ENCODE measurements at regions not wholly inside any gene's neighbourhood (a gene's known extent, or its start where the extent isn't known, plus 50 kb on each side); places are given as distances from the start of the nearest gene placed in this dataset.

GRCh38 chr4:75235359-75235951 is 278.7 kb downstream of the RCHY1 start:
- Histone ChIP-seq H3K36me3 (no peaks in the 10 kb centered on the region), H3K4me1 (no peaks in the 10 kb centered on the region), H3K4me3 (no peak overlapping the region), H3K9me3 (no peaks in the 10 kb centered on the region), H3K27ac (no peak overlapping the region), H3K27me3 (no peaks in the 10 kb centered on the region)
- intact Hi-C loops (cut with DNase I) = no loop called here
- no peak for TF ChIP-seq CTCF (IDR thresholded peaks at IDR 0.05)
- ATAC-seq = no peak
- no peak for DNase-seq

DNA sequence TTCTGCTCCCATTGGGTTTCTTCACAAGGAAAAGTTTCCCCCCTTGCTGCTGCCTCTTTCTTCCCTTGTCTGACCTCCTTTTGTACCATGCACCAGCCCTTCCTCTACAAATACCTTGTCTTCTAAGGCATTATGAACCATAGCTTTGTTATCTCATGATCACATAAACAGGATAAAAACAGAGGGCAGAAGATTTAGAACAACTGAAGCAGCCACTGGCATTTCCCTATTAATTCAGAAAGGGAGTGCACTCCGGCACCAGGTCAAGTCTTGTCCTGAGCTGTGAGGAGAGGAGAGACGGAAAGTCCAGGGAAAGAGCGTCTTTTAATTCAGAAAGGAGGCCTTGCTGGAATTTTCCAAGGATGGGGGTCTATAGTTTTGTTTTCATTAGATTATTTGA is 281.7 kb downstream of the RCHY1 start:
- no peaks in the 10 kb centered on the region for H3K4me1 ChIP-seq
- H3K4me3 ChIP-seq = no peak overlapping the region
- no peaks in the 10 kb centered on the region for H3K36me3 ChIP-seq
- no peaks in the 10 kb centered on the region for H3K27me3 ChIP-seq
- ATAC-seq = no peak
- intact Hi-C loops (cut with DNase I) = no loop called here
- no peak overlapping the region for H3K27ac ChIP-seq
- DNase-seq = no peak
- TF ChIP-seq CTCF (IDR thresholded peaks at IDR 0.05) = no peak
- H3K9me3 ChIP-seq = no peaks in the 10 kb centered on the region

DNA sequence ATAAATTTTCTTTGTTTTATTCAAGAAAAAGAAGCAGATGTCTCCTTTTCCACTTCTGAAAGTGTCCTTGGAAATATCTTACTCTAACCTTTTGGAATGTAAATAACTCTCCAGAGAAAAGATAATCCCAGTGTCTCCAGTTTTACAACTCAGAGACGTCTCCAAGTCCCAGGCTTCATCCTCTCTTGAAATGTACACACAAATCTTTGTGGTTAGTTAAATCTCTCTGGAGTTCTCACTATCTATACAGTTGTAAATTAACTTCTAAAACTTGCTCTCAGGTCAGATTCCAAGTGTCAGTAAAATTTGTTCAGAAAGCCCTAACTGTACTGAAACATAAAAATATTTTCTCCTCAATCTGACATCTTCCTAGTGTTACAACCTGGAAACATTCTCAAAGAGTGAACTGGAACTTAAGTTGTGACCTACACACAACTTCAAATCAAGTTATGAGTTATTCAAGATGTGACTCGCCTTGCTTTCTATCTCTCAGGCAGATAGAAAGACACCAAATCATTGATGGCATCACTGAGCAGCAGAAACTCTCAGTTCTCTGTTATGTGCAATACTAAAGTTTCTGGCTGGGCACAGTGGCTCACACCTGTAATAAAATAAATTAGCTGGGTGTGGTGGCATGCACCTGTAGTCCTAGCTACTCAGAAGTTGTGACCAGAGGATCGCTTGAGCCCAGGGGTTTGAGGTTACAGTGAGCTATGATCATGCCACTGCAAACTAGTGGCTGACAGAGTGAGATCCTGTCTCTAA is 284.2 kb downstream of the RCHY1 start:
- Histone ChIP-seq H3K4me3 (no peak overlapping the region), H3K4me1 (no peaks in the 10 kb centered on the region), H3K27ac (no peak overlapping the region), H3K36me3 (no peaks in the 10 kb centered on the region), H3K27me3 (no peaks in the 10 kb centered on the region), H3K9me3 (no peaks in the 10 kb centered on the region)
- intact Hi-C loops (cut with DNase I) = no loop called here
- no peak for DNase-seq
- TF ChIP-seq CTCF (IDR thresholded peaks at IDR 0.05) = no peak
- no peak for ATAC-seq

- H3K27ac ChIP-seq = no peak overlapping the region
- intact Hi-C loops (cut with DNase I) = no loop called here
- no peaks in the 10 kb centered on the region for H3K9me3 ChIP-seq
- ATAC-seq = no peak
- no peak overlapping the region for H3K4me3 ChIP-seq
- H3K27me3 ChIP-seq = no peaks in the 10 kb centered on the region
- no peaks in the 10 kb centered on the region for H3K36me3 ChIP-seq
- no peaks in the 10 kb centered on the region for H3K4me1 ChIP-seq
- no peak for DNase-seq
- TF ChIP-seq CTCF (IDR thresholded peaks at IDR 0.05) = no peak
Measured at GRCh38 chr4:75213480-75213879, 280.6 kb downstream of the PARM1 start.

DNA sequence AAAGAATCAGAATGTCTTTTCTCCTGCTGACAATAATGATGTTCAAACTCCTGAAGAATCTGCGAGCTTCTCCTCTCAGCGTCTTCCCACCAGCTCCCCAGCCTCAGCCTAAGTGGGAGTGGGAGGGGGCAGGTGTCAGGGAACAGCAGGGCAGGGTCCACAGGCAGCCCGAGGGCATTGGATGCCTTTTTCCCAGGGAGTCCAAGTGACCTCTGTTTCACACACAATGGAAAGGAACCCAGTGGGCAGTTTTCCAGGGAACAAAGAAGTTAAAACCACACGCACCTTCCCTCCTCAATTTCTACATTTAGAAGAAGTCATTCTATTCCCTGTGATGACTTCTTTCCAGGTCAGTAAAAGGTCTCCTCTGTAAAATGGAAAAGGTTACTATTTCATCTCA is 278.5 kb downstream of the PARM1 start:
- no peak for TF ChIP-seq CTCF (IDR thresholded peaks at IDR 0.05)
- DNase-seq (no peak), ATAC-seq (no peak)
- intact Hi-C loops (cut with DNase I) = no loop called here
- H3K4me3 ChIP-seq = no peak overlapping the region
- no peaks in the 10 kb centered on the region for H3K4me1 ChIP-seq
- H3K36me3 ChIP-seq = no peaks in the 10 kb centered on the region
- H3K27me3 ChIP-seq = no peaks in the 10 kb centered on the region
- H3K27ac ChIP-seq = no peak overlapping the region
- no peaks in the 10 kb centered on the region for H3K9me3 ChIP-seq

Measured in upper lobe of right lung (tissue), 1 donor.